ENCODE measurements at regions not wholly inside any gene's neighbourhood (a gene's known extent, or its start where the extent isn't known, plus 50 kb on each side); places are given as distances from the start of the nearest gene placed in this dataset.

DNA sequence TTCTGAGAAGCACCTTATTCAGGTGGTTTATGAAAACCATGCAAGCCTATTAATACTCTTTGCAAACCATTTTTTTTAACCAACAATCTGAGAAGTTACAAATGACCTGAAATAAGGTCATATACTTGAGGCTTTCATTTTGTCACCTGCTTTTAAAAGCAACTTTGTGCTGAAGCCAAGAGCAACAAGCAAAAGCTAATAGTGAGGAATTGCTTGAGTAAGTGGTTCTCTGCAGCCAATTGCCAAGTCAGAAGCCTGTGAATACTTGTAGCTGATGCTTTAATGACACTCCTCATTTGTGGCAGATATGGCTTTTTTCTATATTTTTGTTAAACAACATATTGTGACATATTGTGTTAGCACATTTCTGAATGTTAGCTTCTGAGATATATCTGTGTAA lies 126.7 kb upstream of the ZNF608 start:
- no peaks in the 10 kb centered on the region for H3K36me3 ChIP-seq (ENCODE audit: control insufficient read depth, insufficient read depth, low read length)
- peaks cover 9% of the 10 kb centered on the region for H3K4me1 ChIP-seq (ENCODE audit: control insufficient read depth, insufficient read depth, low read length)
- no peak overlapping the region for H3K4me3 ChIP-seq (ENCODE audit: low read depth, low read length)
- no peak overlapping the region for H3K9ac ChIP-seq (ENCODE audit: low read length)
- H3K27ac ChIP-seq (ENCODE audit: low read depth, low read length), result no peak overlapping the region
- no peaks in the 10 kb centered on the region for H3K27me3 ChIP-seq (ENCODE audit: control insufficient read depth, insufficient read depth, low read length)
- H3K9me3 ChIP-seq (ENCODE audit: control insufficient read depth, insufficient read depth, low read depth, low read length), result no peaks in the 10 kb centered on the region

DNA sequence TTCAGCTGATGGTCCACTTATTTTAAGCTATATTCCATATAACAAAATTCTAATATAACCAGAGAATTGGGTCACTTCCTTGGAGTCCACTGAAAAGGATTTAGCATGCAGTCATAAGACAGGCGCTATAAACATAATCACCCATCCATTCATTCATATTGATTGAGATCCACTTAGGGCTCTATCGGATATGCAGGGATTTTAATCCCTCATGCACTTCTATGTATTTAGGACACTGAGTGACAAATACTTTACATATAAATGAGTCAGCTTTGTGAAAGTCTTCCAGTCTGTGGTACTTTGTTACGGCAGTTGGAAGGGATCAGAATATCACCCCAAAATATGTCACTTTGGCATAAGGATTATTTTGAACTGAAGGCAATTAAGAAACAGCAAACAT lies 127.3 kb upstream of the ZNF608 start:
- no peak overlapping the region for H3K9ac ChIP-seq (ENCODE audit: low read length)
- H3K4me3 ChIP-seq (ENCODE audit: low read depth, low read length), result no peak overlapping the region
- H3K36me3 ChIP-seq (ENCODE audit: control insufficient read depth, insufficient read depth, low read length), result no peaks in the 10 kb centered on the region
- H3K4me1 ChIP-seq (ENCODE audit: control insufficient read depth, insufficient read depth, low read length), result peaks cover 9% of the 10 kb centered on the region
- H3K27ac ChIP-seq (ENCODE audit: low read depth, low read length), result no peak overlapping the region
- no peaks in the 10 kb centered on the region for H3K27me3 ChIP-seq (ENCODE audit: control insufficient read depth, insufficient read depth, low read length)
- no peaks in the 10 kb centered on the region for H3K9me3 ChIP-seq (ENCODE audit: control insufficient read depth, insufficient read depth, low read depth, low read length)

DNA sequence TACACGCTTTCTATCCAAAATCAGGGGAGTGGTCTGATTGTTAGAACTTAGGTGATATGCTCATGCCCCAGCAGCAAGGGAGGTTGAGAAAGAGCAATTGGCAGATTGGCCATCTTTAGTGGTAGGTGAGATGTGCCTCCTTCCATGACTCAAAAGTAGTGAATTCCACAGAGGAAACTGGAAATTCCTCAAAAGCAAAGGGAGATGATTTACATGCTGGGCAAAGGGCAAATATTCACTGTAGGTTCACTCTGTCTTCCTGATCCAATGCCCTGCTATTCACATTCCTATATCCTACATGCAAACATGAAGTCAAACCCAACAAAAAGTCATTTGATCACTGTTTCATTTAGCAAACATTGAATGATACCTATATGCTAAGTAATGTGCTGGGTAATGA lies 130.1 kb upstream of the ZNF608 start:
- H3K27ac ChIP-seq (ENCODE audit: low read depth, low read length), result no peak overlapping the region
- H3K4me3 ChIP-seq (ENCODE audit: low read depth, low read length), result no peak overlapping the region
- H3K27me3 ChIP-seq (ENCODE audit: control insufficient read depth, insufficient read depth, low read length), result no peaks in the 10 kb centered on the region
- peaks cover 9% of the 10 kb centered on the region; the same call in 1 of the 2 replicates for H3K4me1 ChIP-seq (ENCODE audit: control insufficient read depth, insufficient read depth, low read length)
- H3K36me3 ChIP-seq (ENCODE audit: control insufficient read depth, insufficient read depth, low read length), result no peaks in the 10 kb centered on the region
- H3K9me3 ChIP-seq (ENCODE audit: control insufficient read depth, insufficient read depth, low read depth, low read length), result no peaks in the 10 kb centered on the region
- no peak overlapping the region for H3K9ac ChIP-seq (ENCODE audit: low read length)

DNA sequence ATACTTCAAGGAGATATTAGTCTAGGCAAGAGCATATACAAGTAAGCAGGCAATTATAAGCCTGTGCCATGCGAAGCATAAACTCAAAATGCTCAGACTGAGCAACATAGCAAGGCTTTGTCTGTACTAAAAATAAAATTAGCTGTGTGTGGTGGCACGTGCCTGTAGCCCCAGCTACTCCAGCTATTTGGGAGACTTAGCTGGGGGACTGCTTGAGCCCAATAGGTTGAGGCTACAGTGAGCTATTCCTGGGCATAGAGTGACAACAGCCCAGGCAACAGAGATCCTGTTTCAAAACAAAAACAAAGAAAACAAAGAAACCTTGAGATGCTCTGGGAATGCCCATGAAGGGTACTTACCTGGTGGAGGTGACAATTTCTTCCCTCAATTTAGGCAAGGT lies 130.5 kb upstream of the ZNF608 start:
- Histone ChIP-seq H3K4me3 (ENCODE audit: low read depth, low read length) (no peak overlapping the region), H3K9ac (ENCODE audit: low read length) (no peak overlapping the region), H3K9me3 (ENCODE audit: control insufficient read depth, insufficient read depth, low read depth, low read length) (no peaks in the 10 kb centered on the region), H3K27ac (ENCODE audit: low read depth, low read length) (no peak overlapping the region), H3K4me1 (ENCODE audit: control insufficient read depth, insufficient read depth, low read length) (peaks cover 9% of the 10 kb centered on the region; the same call in 1 of the 2 replicates), H3K27me3 (ENCODE audit: control insufficient read depth, insufficient read depth, low read length) (no peaks in the 10 kb centered on the region), H3K36me3 (ENCODE audit: control insufficient read depth, insufficient read depth, low read length) (no peaks in the 10 kb centered on the region)

DNA sequence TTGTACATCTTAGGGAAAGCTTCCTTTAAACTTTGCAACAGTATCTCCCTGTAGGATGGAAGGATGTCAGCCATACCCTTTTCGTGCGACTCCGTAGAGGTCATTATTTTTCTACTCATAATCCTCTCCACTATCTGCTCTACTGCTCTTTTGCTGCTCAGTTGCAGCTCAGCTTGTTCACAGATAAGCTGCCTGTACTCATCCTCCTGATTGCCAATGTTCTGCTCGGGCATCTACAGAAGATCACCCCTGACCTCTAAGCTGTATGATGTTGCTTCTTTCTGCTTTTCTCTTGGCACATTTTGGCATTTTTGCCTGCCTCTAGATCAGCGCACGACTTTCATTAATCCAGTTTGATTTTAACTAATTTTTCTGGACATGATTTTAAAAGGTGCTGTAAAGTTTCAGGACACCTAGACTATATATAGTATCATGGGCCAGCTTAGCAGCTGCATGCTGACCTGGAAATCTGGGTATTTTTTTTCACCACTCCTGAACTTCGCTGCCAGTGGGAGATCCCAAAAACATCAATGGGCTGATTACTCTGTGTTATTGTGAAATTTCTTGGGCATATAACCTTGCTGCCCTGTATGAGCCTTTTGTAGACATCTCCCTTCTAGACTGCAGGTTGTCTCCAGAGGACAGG lies 131.2 kb upstream of the ZNF608 start:
- no peaks in the 10 kb centered on the region for H3K27me3 ChIP-seq (ENCODE audit: control insufficient read depth, insufficient read depth, low read length)
- no peaks in the 10 kb centered on the region for H3K36me3 ChIP-seq (ENCODE audit: control insufficient read depth, insufficient read depth, low read length)
- no peak overlapping the region for H3K9ac ChIP-seq (ENCODE audit: low read length)

DNA sequence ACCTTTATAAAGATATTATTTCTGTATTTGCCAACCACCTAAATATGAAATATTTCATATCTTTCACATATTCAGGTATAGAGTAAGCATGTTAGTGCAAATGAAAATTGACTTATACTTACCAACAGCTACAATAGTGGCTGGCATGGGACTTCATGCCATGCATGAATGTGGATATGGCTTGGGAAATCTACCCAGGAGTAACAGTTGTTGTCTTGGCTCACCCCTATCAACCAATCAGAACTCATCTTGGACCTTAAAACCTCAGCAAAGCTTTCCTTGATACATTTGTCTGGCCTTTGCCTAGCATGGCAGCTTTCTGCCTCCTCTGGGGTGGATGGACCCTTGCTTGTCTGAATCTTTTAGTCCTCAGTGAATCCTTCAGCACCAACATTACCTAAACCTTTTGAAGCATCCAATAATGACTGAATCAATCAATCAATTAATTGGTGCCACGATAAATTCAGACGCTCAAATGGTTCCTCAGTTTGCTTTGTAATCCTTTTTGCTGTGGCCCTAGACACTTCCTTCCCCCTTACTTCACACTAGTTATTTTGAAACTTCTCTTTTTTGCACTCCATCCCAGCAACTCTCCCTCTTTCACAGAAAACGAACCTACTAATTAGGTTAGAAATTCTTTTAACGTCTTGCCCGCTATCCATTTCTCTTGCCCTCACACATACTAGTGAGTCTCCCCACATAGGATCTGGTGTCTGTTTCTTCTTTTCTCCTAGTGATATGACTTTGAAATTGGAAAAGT lies 132.3 kb upstream of the ZNF608 start:
- Histone ChIP-seq H3K9me3 (ENCODE audit: control insufficient read depth, insufficient read depth, low read depth, low read length) (no peaks in the 10 kb centered on the region), H3K4me1 (ENCODE audit: control insufficient read depth, insufficient read depth, low read length) (peaks cover 9% of the 10 kb centered on the region; the same call in 1 of the 2 replicates), H3K36me3 (ENCODE audit: control insufficient read depth, insufficient read depth, low read length) (no peaks in the 10 kb centered on the region), H3K9ac (ENCODE audit: low read length) (no peak overlapping the region), H3K27me3 (ENCODE audit: control insufficient read depth, insufficient read depth, low read length) (no peaks in the 10 kb centered on the region), H3K27ac (ENCODE audit: low read depth, low read length) (no peak overlapping the region), H3K4me3 (ENCODE audit: low read depth, low read length) (no peak overlapping the region)

More for the DNA sequence above, 131.2 kb upstream of the ZNF608 start:
- Histone ChIP-seq H3K4me3 (ENCODE audit: low read depth, low read length) (no peak overlapping the region), H3K27ac (ENCODE audit: low read depth, low read length) (no peak overlapping the region), H3K4me1 (ENCODE audit: control insufficient read depth, insufficient read depth, low read length) (peaks cover 9% of the 10 kb centered on the region; the same call in 1 of the 2 replicates), H3K9me3 (ENCODE audit: control insufficient read depth, insufficient read depth, low read depth, low read length) (no peaks in the 10 kb centered on the region)

DNA sequence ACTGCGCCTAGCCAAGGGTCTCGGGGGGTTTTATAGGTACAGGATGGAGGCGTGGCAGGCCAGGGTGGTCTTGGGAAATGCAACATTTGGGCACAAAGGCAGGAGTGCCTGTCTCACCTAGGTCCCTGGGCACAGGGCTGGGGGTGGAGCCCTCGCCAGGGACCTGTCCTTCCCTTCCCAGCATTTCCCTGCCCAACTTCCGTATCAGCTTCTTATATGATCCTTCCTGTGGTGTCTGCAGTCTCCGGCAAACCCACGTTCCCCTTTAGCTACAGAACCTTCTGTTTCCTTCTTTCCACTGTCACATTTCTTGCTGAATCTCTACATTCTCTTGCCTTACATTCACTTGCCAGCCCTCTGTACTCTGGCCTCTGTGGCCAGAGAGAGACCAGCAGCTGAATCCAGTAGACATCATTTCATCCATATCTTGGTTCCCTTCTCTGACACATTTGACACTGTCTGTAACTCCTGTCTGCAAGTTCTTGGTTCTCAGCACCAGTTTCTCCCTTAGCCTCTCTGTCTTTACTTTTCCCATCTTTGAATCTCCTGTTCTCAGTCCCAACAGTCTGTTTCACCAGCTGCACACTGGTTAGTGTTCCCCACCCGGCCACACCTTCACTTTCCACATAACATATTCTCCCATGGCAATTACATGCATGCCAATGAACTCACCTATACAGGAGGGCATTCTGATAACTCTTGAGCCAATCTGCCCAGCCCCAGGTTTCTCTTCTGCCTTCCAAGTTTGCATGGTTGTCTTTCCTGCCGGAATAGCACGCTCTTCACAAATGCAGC lies 134.7 kb upstream of the ZNF608 start:
- H3K4me3 ChIP-seq (ENCODE audit: low read depth, low read length), result no peak overlapping the region
- no peaks in the 10 kb centered on the region for H3K4me1 ChIP-seq (ENCODE audit: control insufficient read depth, insufficient read depth, low read length)
- no peaks in the 10 kb centered on the region for H3K27me3 ChIP-seq (ENCODE audit: control insufficient read depth, insufficient read depth, low read length)
- no peaks in the 10 kb centered on the region for H3K36me3 ChIP-seq (ENCODE audit: control insufficient read depth, insufficient read depth, low read length)
- H3K27ac ChIP-seq (ENCODE audit: low read depth, low read length), result no peak overlapping the region
- peaks cover 11% of the 10 kb centered on the region for H3K9me3 ChIP-seq (ENCODE audit: control insufficient read depth, insufficient read depth, low read depth, low read length)
- H3K9ac ChIP-seq (ENCODE audit: low read length), result no peak overlapping the region

DNA sequence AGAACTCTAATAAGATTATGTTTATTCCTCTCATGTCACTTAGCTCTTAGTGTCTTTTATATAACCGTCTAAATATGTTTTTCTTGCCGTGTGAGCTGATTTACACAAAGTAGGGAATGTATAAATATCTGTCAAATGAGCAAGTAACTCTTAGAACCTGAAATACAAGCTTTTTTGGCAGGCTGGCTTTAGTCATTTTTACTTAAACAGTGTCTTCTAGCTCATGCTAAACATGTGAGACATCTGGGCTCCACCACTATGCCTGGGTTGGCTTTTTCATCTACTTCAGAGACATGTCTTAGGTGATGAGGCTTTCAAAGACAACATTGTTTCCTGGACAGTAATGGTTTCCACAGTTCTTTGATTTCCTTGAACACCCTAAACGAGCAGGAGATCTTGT lies 137.2 kb upstream of the ZNF608 start:
- Histone ChIP-seq H3K4me1 (ENCODE audit: control insufficient read depth, insufficient read depth, low read length) (peaks cover 16% of the 10 kb centered on the region), H3K4me3 (ENCODE audit: low read depth, low read length) (no peak overlapping the region), H3K27ac (ENCODE audit: low read depth, low read length) (no peak overlapping the region), H3K9me3 (ENCODE audit: control insufficient read depth, insufficient read depth, low read depth, low read length) (peaks cover 12% of the 10 kb centered on the region), H3K27me3 (ENCODE audit: control insufficient read depth, insufficient read depth, low read length) (no peaks in the 10 kb centered on the region), H3K9ac (ENCODE audit: low read length) (no peak overlapping the region), H3K36me3 (ENCODE audit: control insufficient read depth, insufficient read depth, low read length) (no peaks in the 10 kb centered on the region)

DNA sequence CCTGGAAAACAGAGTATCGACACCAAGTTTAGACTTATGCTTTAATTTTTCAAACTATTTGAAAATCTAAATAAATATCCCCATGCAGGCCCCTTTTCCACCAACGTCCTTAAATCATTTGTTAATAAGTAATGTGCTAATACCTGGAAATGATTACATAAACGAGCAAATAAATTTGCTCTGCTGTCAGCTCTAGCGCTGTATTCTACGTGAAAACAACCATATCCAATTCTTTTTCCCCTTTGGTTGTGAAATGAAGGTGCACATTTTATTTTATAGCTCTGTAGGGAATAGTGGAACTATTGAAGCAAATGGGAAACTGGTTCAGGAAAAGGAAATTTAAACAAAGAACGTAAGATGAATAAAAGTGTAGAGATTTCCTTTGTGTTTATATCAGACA lies 137.7 kb upstream of the ZNF608 start:
- Histone ChIP-seq H3K4me3 (ENCODE audit: low read depth, low read length) (no peak overlapping the region), H3K4me1 (ENCODE audit: control insufficient read depth, insufficient read depth, low read length) (peaks cover 20% of the 10 kb centered on the region), H3K9me3 (ENCODE audit: control insufficient read depth, insufficient read depth, low read depth, low read length) (peaks cover 12% of the 10 kb centered on the region), H3K27me3 (ENCODE audit: control insufficient read depth, insufficient read depth, low read length) (no peaks in the 10 kb centered on the region), H3K9ac (ENCODE audit: low read length) (no peak overlapping the region), H3K27ac (ENCODE audit: low read depth, low read length) (no peak overlapping the region), H3K36me3 (ENCODE audit: control insufficient read depth, insufficient read depth, low read length) (no peaks in the 10 kb centered on the region)

DNA sequence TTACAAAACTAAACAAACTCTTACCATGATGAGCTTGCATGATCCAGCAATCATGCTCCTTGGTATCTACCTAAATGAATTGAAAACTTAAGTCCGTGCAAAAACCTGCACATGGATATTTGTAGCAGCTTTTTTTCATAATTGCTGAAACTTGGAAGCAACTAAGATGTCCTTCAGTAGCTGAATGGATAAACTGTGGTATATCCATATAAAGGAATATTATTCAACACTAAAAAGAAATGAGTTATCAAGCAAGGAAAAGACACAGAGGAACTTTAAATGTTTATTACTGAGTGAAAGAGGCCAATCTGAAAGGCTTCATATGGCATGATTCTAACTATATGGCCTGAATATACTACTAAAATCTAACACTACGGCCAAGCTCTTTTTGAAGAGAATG lies 139.1 kb upstream of the ZNF608 start:
- no peaks in the 10 kb centered on the region for H3K36me3 ChIP-seq (ENCODE audit: control insufficient read depth, insufficient read depth, low read length)
- H3K27me3 ChIP-seq (ENCODE audit: control insufficient read depth, insufficient read depth, low read length), result no peaks in the 10 kb centered on the region
- peaks cover 29% of the 10 kb centered on the region for H3K4me1 ChIP-seq (ENCODE audit: control insufficient read depth, insufficient read depth, low read length)
- H3K4me3 ChIP-seq (ENCODE audit: low read depth, low read length), result no peak overlapping the region
- H3K9me3 ChIP-seq (ENCODE audit: control insufficient read depth, insufficient read depth, low read depth, low read length), result peaks cover 12% of the 10 kb centered on the region
- H3K27ac ChIP-seq (ENCODE audit: low read depth, low read length), result no peak overlapping the region
- H3K9ac ChIP-seq (ENCODE audit: low read length), result no peak overlapping the region

DNA sequence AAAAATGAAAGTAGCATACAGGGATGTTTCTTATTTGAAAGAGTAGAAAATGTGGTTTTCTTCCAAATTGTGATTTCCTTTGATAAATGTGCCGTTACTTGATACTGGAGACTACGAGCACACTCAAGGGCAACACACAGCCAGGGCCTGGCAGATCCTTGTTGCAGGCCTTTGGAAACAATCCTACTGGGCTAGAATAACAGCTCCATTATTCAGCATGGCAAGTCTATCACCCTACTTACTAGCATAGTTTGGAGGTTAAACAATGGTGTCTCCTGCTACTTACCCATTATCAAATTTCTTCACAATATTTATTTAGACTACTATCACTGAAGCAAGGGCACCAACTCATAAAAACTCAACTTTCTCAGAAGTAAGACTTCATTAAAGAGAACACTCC lies 140.8 kb upstream of the ZNF608 start:
- no peaks in the 10 kb centered on the region for H3K27me3 ChIP-seq (ENCODE audit: control insufficient read depth, insufficient read depth, low read length)
- H3K9me3 ChIP-seq (ENCODE audit: control insufficient read depth, insufficient read depth, low read depth, low read length), result peaks cover 12% of the 10 kb centered on the region
- H3K4me1 ChIP-seq (ENCODE audit: control insufficient read depth, insufficient read depth, low read length), result peaks cover 29% of the 10 kb centered on the region
- no peaks in the 10 kb centered on the region for H3K36me3 ChIP-seq (ENCODE audit: control insufficient read depth, insufficient read depth, low read length)
- no peak overlapping the region for H3K27ac ChIP-seq (ENCODE audit: low read depth, low read length)
- H3K4me3 ChIP-seq (ENCODE audit: low read depth, low read length), result no peak overlapping the region
- no peak overlapping the region for H3K9ac ChIP-seq (ENCODE audit: low read length)

Measured in HUES6 (cell line).